ENCODE measurements at regions not wholly inside any gene's neighbourhood (a gene's known extent, or its start where the extent isn't known, plus 50 kb on each side); places are given as distances from the start of the nearest gene placed in this dataset.

DNA sequence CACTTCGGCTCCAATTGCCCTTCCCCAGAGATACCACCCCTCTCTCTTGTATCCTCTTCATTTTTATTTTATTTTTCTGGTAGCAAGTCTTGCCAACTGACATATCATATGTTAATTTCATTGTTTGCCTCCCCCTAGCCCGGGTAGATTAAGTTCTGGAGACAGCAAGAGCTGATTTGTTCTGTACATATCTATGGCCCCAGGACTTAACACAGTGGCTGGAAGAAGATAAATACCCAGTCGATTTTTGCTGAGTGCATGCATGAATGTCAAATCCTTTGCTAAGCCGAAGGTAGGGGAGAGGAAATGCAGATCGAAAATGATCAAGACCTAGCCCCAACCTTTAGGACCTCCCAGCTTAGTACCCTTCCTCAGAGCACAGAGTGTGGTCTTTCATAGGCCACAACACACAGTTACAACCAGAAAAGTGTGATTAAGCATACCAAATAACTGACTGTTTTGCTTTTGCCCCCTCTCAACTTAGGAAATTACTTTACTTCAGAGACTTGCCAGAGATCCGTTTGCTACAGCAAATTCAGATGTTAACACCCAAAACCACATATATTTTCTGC, 58.7 kb upstream of the KLF3 start:
- Mint-ChIP-seq H3K4me3 (no peak overlapping the region), H3K27me3 (no peaks in the 10 kb centered on the region), H3K36me3 (ENCODE audit: low read depth) (no peaks in the 10 kb centered on the region), H3K9me3 (peaks cover 2% of the 10 kb centered on the region), H3K27ac (no peak overlapping the region), H3K4me1 (peaks cover 28% of the 10 kb centered on the region)
- ChIA-PET CTCF (interaction anchor here (1.5 kb wide), 1 partner anchor 125 kb away, joined by 4 read pairs; no protein-coding TSS in a partner anchor), POLR2A (no interaction called here)
- DNase-seq, result no peak

DNA sequence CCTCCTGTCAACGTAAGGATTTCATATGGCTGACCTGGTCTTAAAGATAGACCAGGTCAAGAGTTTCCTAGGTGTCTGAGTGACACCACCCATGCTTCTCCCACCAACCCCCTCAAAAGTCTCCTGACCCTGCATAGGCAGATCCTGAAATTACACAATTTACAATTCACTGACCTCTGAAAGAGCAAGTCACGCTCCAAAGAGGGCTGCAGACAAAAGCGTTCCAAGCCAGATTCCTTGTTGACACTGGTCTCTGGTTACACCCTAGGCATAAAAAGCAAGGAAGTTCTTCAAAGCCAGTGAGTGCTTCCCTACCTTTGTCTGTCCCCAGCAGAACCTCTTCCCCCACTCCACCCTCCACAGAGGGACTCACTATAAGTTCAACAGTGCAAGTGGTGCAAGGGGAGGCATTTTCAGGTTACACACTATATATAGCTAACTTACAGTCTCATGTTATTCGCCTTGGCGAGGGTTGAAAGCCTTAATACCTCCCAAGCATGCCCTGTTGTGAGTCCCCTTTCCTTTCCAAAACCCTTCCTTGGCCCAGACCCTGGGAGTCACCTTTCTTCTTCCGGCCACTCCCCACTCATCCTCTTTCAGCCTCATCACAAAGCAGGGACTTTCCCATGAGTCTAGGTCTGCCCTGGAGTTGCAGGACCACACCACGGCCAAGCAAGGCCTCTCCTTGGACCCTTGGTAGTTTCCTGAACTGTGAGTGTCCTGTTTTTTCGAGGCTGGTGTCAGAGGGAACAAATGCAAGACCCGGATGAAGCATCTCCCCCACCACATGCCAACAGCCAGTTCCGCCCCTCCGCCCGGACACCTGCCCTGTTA, 58.0 kb upstream of the KLF3 start:
- CTCF ChIA-PET, result no interaction called here
- no peaks in the 10 kb centered on the region for H3K27me3 Mint-ChIP-seq
- H3K36me3 Mint-ChIP-seq (ENCODE audit: low read depth), result no peaks in the 10 kb centered on the region
- POLR2A ChIA-PET, result no interaction called here
- peaks cover 28% of the 10 kb centered on the region for H3K4me1 Mint-ChIP-seq
- peaks cover 2% of the 10 kb centered on the region for H3K9me3 Mint-ChIP-seq
- no peak overlapping the region for H3K27ac Mint-ChIP-seq
- no peak for DNase-seq
- no peak overlapping the region for H3K4me3 Mint-ChIP-seq

GRCh38 chr4:38606587-38606905, 57.5 kb upstream of the KLF3 start:
- peaks cover 2% of the 10 kb centered on the region for H3K9me3 Mint-ChIP-seq
- no peak overlapping the region for H3K27ac Mint-ChIP-seq
- no peaks in the 10 kb centered on the region for H3K36me3 Mint-ChIP-seq (ENCODE audit: low read depth)
- POLR2A ChIA-PET, result no interaction called here
- CTCF ChIA-PET, result no interaction called here
- peaks cover 28% of the 10 kb centered on the region for H3K4me1 Mint-ChIP-seq
- no peaks in the 10 kb centered on the region for H3K27me3 Mint-ChIP-seq
- H3K4me3 Mint-ChIP-seq, result no peak overlapping the region
- DNase-seq, result no peak

DNA sequence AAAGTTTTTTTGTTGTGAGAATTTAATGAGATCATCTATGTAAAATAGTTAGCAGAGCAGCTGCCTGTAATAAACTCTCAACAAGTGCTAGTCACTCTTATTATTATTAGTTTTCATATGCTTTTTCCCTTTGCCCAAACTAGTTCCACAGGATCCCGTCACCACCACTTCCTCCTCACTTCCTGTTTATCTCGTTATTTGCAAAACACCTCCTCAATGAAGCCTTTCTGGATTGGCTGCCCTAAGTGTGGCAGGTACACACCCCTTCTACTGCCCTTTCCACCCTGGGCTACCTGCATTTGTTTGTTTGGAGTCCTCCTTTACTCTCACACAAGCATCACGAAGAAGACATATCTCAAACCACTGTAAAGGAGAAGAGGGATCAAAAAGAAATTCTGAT, 54.4 kb upstream of the KLF3 start:
- H3K4me1 Mint-ChIP-seq, result peaks cover 27% of the 10 kb centered on the region
- ChIA-PET CTCF (interaction anchor here (1.3 kb wide), 1 partner anchor 290 kb away, joined by 4 read pairs; no protein-coding TSS in a partner anchor), POLR2A (no interaction called here)
- DNase-seq, result no peak
- H3K27ac Mint-ChIP-seq, result no peak overlapping the region
- no peak overlapping the region for H3K4me3 Mint-ChIP-seq
- H3K9me3 Mint-ChIP-seq, result no peaks in the 10 kb centered on the region
- H3K27me3 Mint-ChIP-seq, result no peaks in the 10 kb centered on the region
- no peaks in the 10 kb centered on the region for H3K36me3 Mint-ChIP-seq (ENCODE audit: low read depth)

- no peak for DNase-seq
- H3K36me3 Mint-ChIP-seq (ENCODE audit: low read depth), result no peaks in the 10 kb centered on the region
- H3K27ac Mint-ChIP-seq, result no peak overlapping the region
- no peak overlapping the region for H3K4me3 Mint-ChIP-seq
- peaks cover 21% of the 10 kb centered on the region for H3K4me1 Mint-ChIP-seq
- CTCF ChIA-PET, result interaction anchor here (1.3 kb wide), 1 partner anchor 291 kb away, joined by 4 read pairs; no protein-coding TSS in a partner anchor
- POLR2A ChIA-PET, result interaction anchor here (0.6 kb wide), 1 partner anchor 62 kb away, joined by 3 read pairs; no protein-coding TSS in a partner anchor
- no peaks in the 10 kb centered on the region for H3K9me3 Mint-ChIP-seq
- no peaks in the 10 kb centered on the region for H3K27me3 Mint-ChIP-seq
Observed at GRCh38 chr4:38610521-38610920, 53.5 kb upstream of the KLF3 start.

- H3K27ac Mint-ChIP-seq, result no peak overlapping the region
- CTCF ChIA-PET, result no interaction called here
- POLR2A ChIA-PET, result no interaction called here
- no peaks in the 10 kb centered on the region for H3K36me3 Mint-ChIP-seq (ENCODE audit: low read depth)
- peaks cover 19% of the 10 kb centered on the region for H3K4me1 Mint-ChIP-seq
- H3K27me3 Mint-ChIP-seq, result no peaks in the 10 kb centered on the region
- H3K9me3 Mint-ChIP-seq, result no peaks in the 10 kb centered on the region
- no peak for DNase-seq
- no peak overlapping the region for H3K4me3 Mint-ChIP-seq
Observed at GRCh38 chr4:38610966-38611431, 53.0 kb upstream of the KLF3 start.

DNA sequence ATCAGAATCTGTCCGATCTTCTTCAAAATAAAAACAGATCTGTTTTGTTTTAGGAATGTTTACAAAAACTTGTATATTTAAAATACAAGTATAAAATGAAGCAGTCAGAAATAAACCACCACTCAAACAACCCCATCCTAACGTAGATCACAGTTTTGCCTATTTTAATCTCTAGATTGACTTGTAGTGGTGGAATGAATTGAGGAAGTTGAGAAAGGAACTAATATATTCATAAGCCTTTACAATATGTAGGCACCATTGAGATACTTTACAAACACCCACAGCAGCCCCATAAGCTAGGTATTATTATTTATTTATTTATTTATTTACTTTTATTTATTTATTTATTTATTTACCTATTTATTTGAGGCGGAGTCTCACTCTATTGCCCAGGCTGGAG, 52.3 kb upstream of the KLF3 start:
- Mint-ChIP-seq H3K27ac (no peak overlapping the region), H3K27me3 (peaks cover under 1% of the 10 kb centered on the region), H3K4me3 (no peak overlapping the region), H3K9me3 (peaks cover 3% of the 10 kb centered on the region), H3K4me1 (peaks cover 17% of the 10 kb centered on the region), H3K36me3 (ENCODE audit: low read depth) (no peaks in the 10 kb centered on the region)
- DNase-seq, result no peak
- POLR2A ChIA-PET, result no interaction called here
- CTCF ChIA-PET, result no interaction called here

GRCh38 chr4:38612646-38613414, 51.2 kb upstream of the KLF3 start:
- Mint-ChIP-seq H3K27me3 (peaks cover 2% of the 10 kb centered on the region), H3K9me3 (peaks cover 5% of the 10 kb centered on the region), H3K4me3 (no peak overlapping the region), H3K4me1 (peaks cover 21% of the 10 kb centered on the region), H3K27ac (no peak overlapping the region), H3K36me3 (ENCODE audit: low read depth) (no peaks in the 10 kb centered on the region)
- POLR2A ChIA-PET, result no interaction called here
- CTCF ChIA-PET, result no interaction called here
- no peak for DNase-seq

All from activated CD4-positive, alpha-beta memory T cell treated with anti-CD3 and anti-CD28 coated beads, Interleukin-2, amount 10 ng/mL, durations not matched to agents 7 days and 5 days (primary cell).